Retinal pigment epithelial cell (primary cell): ENCODE measurements at regions not wholly inside any gene's neighbourhood (a gene's known extent, or its start where the extent isn't known, plus 50 kb on each side); places are given as distances from the start of the nearest gene placed in this dataset.

Experiments
- DNase-seq: peaks from one replicate; pipeline ENCODE4 v3.0.0-alpha.2; 2010; ENCODE audit warnings: low read depth
- H3K4me3 ChIP-seq: 2 replicates; pipeline ENCODE4 v1.5.1; 2011; ENCODE audit warnings: mild to moderate bottlenecking, low read length, control low read depth, moderate library complexity
- CTCF ChIP-seq: conservative IDR thresholded peaks from 2 replicates; pipeline ENCODE4 v1.5.1; 2011; ENCODE audit warnings: low read depth, low read length, control low read depth, inconsistent platforms

GRCh38 chr5:2894736-2895135 lies 143.3 kb upstream of the IRX2 start:
- H3K4me3 ChIP-seq: no peak overlapping the region
- TF ChIP-seq CTCF: no peak
- DNase-seq: no peak

- no peak for TF ChIP-seq CTCF
Measured at GRCh38 chr5:2894316-2894715, 142.8 kb upstream of the IRX2 start.

GRCh38 chr5:2892466-2893000 lies 141.1 kb upstream of the IRX2 start:
- no peak for DNase-seq
- TF ChIP-seq CTCF: no peak
- H3K4me3 ChIP-seq: no peak overlapping the region

More at GRCh38 chr5:2894316-2894715, 142.8 kb upstream of the IRX2 start:
- DNase-seq: no peak
- H3K4me3 ChIP-seq: no peak overlapping the region

GRCh38 chr5:2891781-2892180 lies 140.3 kb upstream of the IRX2 start:
- DNase-seq: no peak
- no peak for TF ChIP-seq CTCF
- H3K4me3 ChIP-seq: no peak overlapping the region

GRCh38 chr5:2890011-2890410 lies 138.5 kb upstream of the IRX2 start:
- DNase-seq: no peak
- no peak for TF ChIP-seq CTCF
- no peak overlapping the region for H3K4me3 ChIP-seq

- no peak for DNase-seq
- no peak overlapping the region for H3K4me3 ChIP-seq
- no peak for TF ChIP-seq CTCF
Measured at GRCh38 chr5:2888520-2889060, 137.1 kb upstream of the IRX2 start.
